ENCODE measurements at regions not wholly inside any gene's neighbourhood (a gene's known extent, or its start where the extent isn't known, plus 50 kb on each side); places are given as distances from the start of the nearest gene placed in this dataset.

- H3K4me1 Mint-ChIP-seq = no peaks in the 10 kb centered on the region
- H3K9me3 ChIP-seq (ENCODE audit: control insufficient read depth, low read length) = no peaks in the 10 kb centered on the region
- H3K27ac ChIP-seq (ENCODE audit: low read depth, low read length) = no peak overlapping the region
- no peak for DNase-seq
- no peaks in the 10 kb centered on the region for H3K27me3 Mint-ChIP-seq (ENCODE audit: insufficient read depth)
- 91 to 92% methylated on average over 14 of the region's 14 CpGs for WGBS, 2 experiments (ENCODE audit: insufficient coverage in 1 of 2, insufficient read length in 1 of 2)
- no peaks in the 10 kb centered on the region for H3K27me3 ChIP-seq (ENCODE audit: control insufficient read depth, insufficient read depth, low read length, poor library complexity, severe bottlenecking)
- H3K36me3 Mint-ChIP-seq (ENCODE audit: low read depth) = no peaks in the 10 kb centered on the region
- H3K4me3 Mint-ChIP-seq = no peak overlapping the region
- no peak overlapping the region for H3K4me3 ChIP-seq (ENCODE audit: low read length)
- no peak for TF ChIP-seq CTCF (conservative IDR thresholded peaks at IDR 0.05)
- H3K9ac ChIP-seq (ENCODE audit: extremely low read depth, low read length, poor library complexity, severe bottlenecking) = no peak overlapping the region
- H3K9me3 Mint-ChIP-seq = no peaks in the 10 kb centered on the region
- no peak overlapping the region for H3K27ac Mint-ChIP-seq
- no peaks in the 10 kb centered on the region for H3K4me1 ChIP-seq (ENCODE audit: control insufficient read depth, insufficient read depth, low read length)
- no peaks in the 10 kb centered on the region for H3K36me3 ChIP-seq (ENCODE audit: control insufficient read depth, insufficient read depth, low read length)
Measured at GRCh38 chr22:46084376-46084775, 66.0 kb upstream of the PPARA start.

GRCh38 chr22:46084943-46085827, 65.1 kb upstream of the PPARA start:
- no peak overlapping the region for H3K4me3 Mint-ChIP-seq
- H3K36me3 Mint-ChIP-seq (ENCODE audit: low read depth) = no peaks in the 10 kb centered on the region
- H3K9me3 ChIP-seq (ENCODE audit: control insufficient read depth, low read length) = no peaks in the 10 kb centered on the region
- H3K4me1 ChIP-seq (ENCODE audit: control insufficient read depth, insufficient read depth, low read length) = no peaks in the 10 kb centered on the region
- H3K27me3 ChIP-seq (ENCODE audit: control insufficient read depth, insufficient read depth, low read length, poor library complexity, severe bottlenecking) = no peaks in the 10 kb centered on the region
- H3K4me3 ChIP-seq (ENCODE audit: low read length) = no peak overlapping the region
- H3K4me1 Mint-ChIP-seq = no peaks in the 10 kb centered on the region
- DNase-seq = no peak
- 93 to 95% methylated on average over 21 to 35 of the region's 35 CpGs for WGBS, 2 experiments (ENCODE audit: insufficient coverage in 1 of 2, insufficient read length in 1 of 2)
- H3K27ac Mint-ChIP-seq = no peak overlapping the region
- no peaks in the 10 kb centered on the region for H3K27me3 Mint-ChIP-seq (ENCODE audit: insufficient read depth)
- H3K27ac ChIP-seq (ENCODE audit: low read depth, low read length) = no peak overlapping the region
- no peaks in the 10 kb centered on the region for H3K9me3 Mint-ChIP-seq
- TF ChIP-seq CTCF (conservative IDR thresholded peaks at IDR 0.05) = no peak
- H3K36me3 ChIP-seq (ENCODE audit: control insufficient read depth, insufficient read depth, low read length) = no peaks in the 10 kb centered on the region
- no peak overlapping the region for H3K9ac ChIP-seq (ENCODE audit: extremely low read depth, low read length, poor library complexity, severe bottlenecking)

- Mint-ChIP-seq H3K27ac (no peak overlapping the region), H3K9me3 (no peaks in the 10 kb centered on the region), H3K4me3 (no peak overlapping the region), H3K4me1 (no peaks in the 10 kb centered on the region), H3K36me3 (ENCODE audit: low read depth) (no peaks in the 10 kb centered on the region), H3K27me3 (ENCODE audit: insufficient read depth) (no peaks in the 10 kb centered on the region)
- Histone ChIP-seq H3K27me3 (ENCODE audit: control insufficient read depth, insufficient read depth, low read length, poor library complexity, severe bottlenecking) (no peaks in the 10 kb centered on the region), H3K9ac (ENCODE audit: extremely low read depth, low read length, poor library complexity, severe bottlenecking) (no peak overlapping the region), H3K36me3 (ENCODE audit: control insufficient read depth, insufficient read depth, low read length) (no peaks in the 10 kb centered on the region), H3K4me3 (ENCODE audit: low read length) (no peak overlapping the region), H3K4me1 (ENCODE audit: control insufficient read depth, insufficient read depth, low read length) (no peaks in the 10 kb centered on the region), H3K9me3 (ENCODE audit: control insufficient read depth, low read length) (no peaks in the 10 kb centered on the region), H3K27ac (ENCODE audit: low read depth, low read length) (no peak overlapping the region)
- 93% methylated on average over 23 to 37 of the region's 37 CpGs for WGBS, 2 experiments (ENCODE audit: insufficient coverage in 1 of 2, insufficient read length in 1 of 2)
- DNase-seq = no peak
- TF ChIP-seq CTCF (conservative IDR thresholded peaks at IDR 0.05) = no peak
Measured at GRCh38 chr22:46085828-46086576, 64.3 kb upstream of the PPARA start.

All from endodermal cell (in vitro differentiated cells).